ENCODE measurements at regions not wholly inside any gene's neighbourhood (a gene's known extent, or its start where the extent isn't known, plus 50 kb on each side); places are given as distances from the start of the nearest gene placed in this dataset.

DNA sequence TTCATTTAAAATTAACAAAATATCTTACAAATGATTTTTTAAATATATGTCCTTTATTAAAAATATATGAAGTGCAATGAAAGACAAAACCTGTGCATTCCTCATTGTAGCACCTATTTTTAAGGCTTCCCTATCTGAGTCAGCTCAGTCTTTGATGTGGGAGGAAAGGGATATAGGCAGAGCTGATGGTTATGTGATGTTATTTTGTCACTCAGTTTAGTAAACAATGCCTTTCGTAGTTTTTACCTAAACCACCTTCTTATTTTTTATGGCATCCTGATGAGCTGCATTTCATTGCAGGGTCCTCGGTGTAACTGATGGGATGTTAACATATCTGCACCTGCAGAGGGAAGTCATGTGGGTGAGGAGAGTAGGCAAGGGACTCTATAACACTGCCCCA, 58.9 kb upstream of the FRMD6 start:
- TF ChIP-seq POLR2AphosphoS5 (IDR thresholded peaks at IDR 0.05; ENCODE audit: low read depth, low read length) (no peak), POLR2A (IDR thresholded peaks at IDR 0.05; ENCODE audit: low read depth, low read length) (no peak)
